Pancreas (tissue), 10 donors: ENCODE measurements at regions not wholly inside any gene's neighbourhood (a gene's known extent, or its start where the extent isn't known, plus 50 kb on each side); places are given as distances from the start of the nearest gene placed in this dataset.

ENCODE experiments used
- ATAC-seq, 4 donors: fragments of 200-7000 bp; cut with Tn5 transposase; one replicate each; pipeline versions ENCODE4 v1.8.0 to v1.9.1; 2020; ENCODE audit warnings: mild to moderate bottlenecking in 4 of 4, moderate library complexity in 4 of 4
- DNase-seq, 6 donors: peaks; one replicate each; pipeline ENCODE4 v3.0.0-alpha.2; 2020
- FAIRE-seq: peaks from 2 replicates; lab custom pipeline; 2012; peaks lifted over from hg19 to GRCh38; lab: Jason Lieb, UNC
- H3K27ac ChIP-seq, 4 donors: fragments of 200-600 bp; sonication (generic); 1 replicate in 3 of 4; 2 replicates in 1 of 4; pipeline versions ENCODE4 v1.5.0 to v1.8.0; 2020
- H3K27me3 ChIP-seq, 4 donors: fragments of 200-600 bp; one replicate each; pipeline ENCODE4 v1.8.0; 2021
- H3K36me3 ChIP-seq, 3 donors: fragments of 200-600 bp; sonication (generic) in 1 of 3; one replicate each; pipeline versions ENCODE4 v1.5.0 to v1.8.0; 2020 to 2021
- H3K4me1 ChIP-seq, 3 donors: fragments of 200-600 bp; one replicate each; pipeline ENCODE4 v1.8.0; 2021
- H3K4me3 ChIP-seq, 4 donors: fragments of 200-600 bp; sonication (generic) in 2 of 4; one replicate each; pipeline versions ENCODE4 v1.5.0 to v1.8.0; 2020 to 2021
- H3K9me3 ChIP-seq, 4 donors: fragments of 200-600 bp; one replicate each; pipeline ENCODE4 v1.8.0; 2021
- CTCF ChIP-seq, 4 donors: fragments of 200-600 bp; sonication (generic) in 3 of 4; IDR thresholded peaks; one replicate each; pipeline versions ENCODE4 v1.5.0 to v1.8.0; 2021; ENCODE audit warnings: antibody characterized with exemption in 4 of 4
- WGBS, 2 donors: extraction: QIAGEN DNeasy Blood & Tissue Kit; methylation state at CpG; one replicate each; pipeline ENCODE4 v1.1.7; 2013; 5-methylcytosine and 5-hydroxymethylcytosine counted together
- intact Hi-C, 3 donors: fragments of 100-400 bp; cut with DNase I; formaldehyde crosslinking; loops; one replicate each; pipeline versions ENCODE4 v1.11.1 to v1.14.2; 2022
- donor health status: healthy with polysubstance abuse.
- donor health status: DM: no; HTN: no; CAD: no; lungs with moderate emphysema.
- donor health status: DM: no; HTN: no; CAD: no.
- donor health status: control.
- donor health status: control.
- donor health status: Bipolar disorder and iron deficiency.
- donor health status: DM: yes; HTN: yes; CAD: no.
- donor health status: DM: no; HTN: no; CAD: no.
- donor health status: DM: no; HTN: no; CAD: no.
- donor health status: DM: yes; HTN: yes; CAD: no.

- Histone ChIP-seq H3K4me3 (no peak overlapping the region), H3K36me3 (no peaks in the 10 kb centered on the region), H3K27me3 (no peaks in the 10 kb centered on the region), H3K9me3 (no peaks in the 10 kb centered on the region), H3K27ac (peak overlapping the region in 1 of 4 donors; percentile 24), H3K4me1 (peaks cover 0 to 2% (median 0%) of the 10 kb centered on the region in 3 donors)
- no peak for TF ChIP-seq CTCF (IDR thresholded peaks at IDR 0.05)
- intact Hi-C loops: loop anchor here in 2 of 3 donors (10.0 kb wide), 1 partner anchor 82 kb away; no protein-coding TSS in a partner anchor
- DNase-seq (peak in 1 of 6 donors; percentile 39), ATAC-seq (peak in 3 of 4 donors; percentile 50 to 70 (median 64)), FAIRE-seq (no peak)
- 41 to 42% methylated on average over 12 of the region's 12 CpGs for WGBS, 2 donors
These were observed 63.8 kb downstream of the TNFAIP2 start for GRCh38 chr14:103186909-103187586.

- Histone ChIP-seq H3K9me3 (no peaks in the 10 kb centered on the region), H3K36me3 (no peaks in the 10 kb centered on the region), H3K27ac (peak overlapping the region in 1 of 4 donors; percentile 31), H3K4me3 (no peak overlapping the region), H3K27me3 (no peaks in the 10 kb centered on the region), H3K4me1 (peaks cover 0 to 2% (median 0%) of the 10 kb centered on the region in 3 donors)
- DNase-seq: no peak
- intact Hi-C loops: loop anchor here in 2 of 3 donors (10.0 kb wide), 1 partner anchor 83 kb away; no protein-coding TSS in a partner anchor
- TF ChIP-seq CTCF (IDR thresholded peaks at IDR 0.05): no peak
- no peak for FAIRE-seq
- WGBS, 2 donors: 74 to 86% methylated on average over 4 of the region's 4 CpGs
- ATAC-seq: no peak
These were observed 64.7 kb downstream of the TNFAIP2 start for GRCh38 chr14:103187911-103188310.

- Histone ChIP-seq H3K27ac (no peak overlapping the region), H3K27me3 (no peaks in the 10 kb centered on the region), H3K4me1 (peaks cover 0 to 2% (median 0%) of the 10 kb centered on the region in 3 donors), H3K4me3 (peak overlapping the region; percentile 5 to 49 (median 18)), H3K9me3 (no peaks in the 10 kb centered on the region), H3K36me3 (no peaks in the 10 kb centered on the region)
- TF ChIP-seq CTCF (IDR thresholded peaks at IDR 0.05): peak in 1 of 4 donors; percentile 18
- ATAC-seq (peak; percentile 37 to 74 (median 66)), DNase-seq (peak in 4 of 6 donors; percentile 22 to 70 (median 59)), FAIRE-seq (no peak)
- 4 to 6% methylated on average over 55 to 67 of the region's 67 CpGs for WGBS, 2 donors
- intact Hi-C loops: loop anchor here in 2 of 3 donors (10.0 kb wide), 1 partner anchor 84 kb away; no protein-coding TSS in a partner anchor
These were observed 65.7 kb downstream of the TNFAIP2 start for GRCh38 chr14:103188810-103189480.

GRCh38 chr14:103189481-103190470 is 66.5 kb downstream of the TNFAIP2 start:
- intact Hi-C loops: loop anchor here in 2 of 3 donors (10.0 kb wide), 1 partner anchor 85 kb away; no protein-coding TSS in a partner anchor
- peaks cover 0 to 2% (median 0%) of the 10 kb centered on the region in 3 donors for H3K4me1 ChIP-seq
- TF ChIP-seq CTCF (IDR thresholded peaks at IDR 0.05): no peak
- ATAC-seq (no peak), DNase-seq (peak in 1 of 6 donors; percentile 62), FAIRE-seq (no peak)
- peak overlapping the region in 2 of 4 donors; percentile 30 to 49 for H3K4me3 ChIP-seq
- no peak overlapping the region for H3K27ac ChIP-seq
- no peaks in the 10 kb centered on the region for H3K27me3 ChIP-seq
- no peaks in the 10 kb centered on the region for H3K36me3 ChIP-seq
- no peaks in the 10 kb centered on the region for H3K9me3 ChIP-seq
- 69 to 80% methylated on average over 31 to 48 of the region's 48 CpGs for WGBS, 2 donors
